ENCODE measurements at regions not wholly inside any gene's neighbourhood (a gene's known extent, or its start where the extent isn't known, plus 50 kb on each side); places are given as distances from the start of the nearest gene placed in this dataset.

DNA sequence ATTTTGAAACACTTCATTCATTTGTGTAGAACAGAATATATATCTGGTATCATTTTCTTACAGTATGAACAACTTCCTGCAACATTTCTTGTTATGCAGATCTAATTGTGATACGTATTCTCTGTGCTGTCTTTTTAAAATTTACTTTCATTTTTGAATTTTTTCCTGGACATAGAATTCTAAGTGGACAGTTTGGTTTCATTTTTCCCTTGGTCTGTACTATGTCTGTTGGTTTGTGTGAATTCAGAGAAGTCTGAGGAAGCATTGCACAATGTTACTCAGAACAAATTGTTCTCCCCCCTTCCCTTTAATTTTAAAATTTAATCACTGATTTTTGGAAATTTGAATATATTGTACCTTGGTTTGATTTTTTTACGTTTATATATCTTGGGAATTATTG, 352.5 kb upstream of the PCDH20 start:
- Histone ChIP-seq H3K4me2 (ENCODE audit: low read length) (no peak overlapping the region), H4K20me1 (ENCODE audit: control insufficient read depth, insufficient read depth, low read depth, low read length) (no peaks in the 10 kb centered on the region), H3K4me3 (ENCODE audit: low read length) (no peak overlapping the region), H3K27ac (ENCODE audit: low read depth, low read length) (no peak overlapping the region), H3K36me3 (ENCODE audit: control insufficient read depth, low read length) (no peaks in the 10 kb centered on the region), H3K9me2 (replicated peaks; ENCODE audit: control insufficient read depth, low read length) (no peaks in the 10 kb centered on the region; the same call in 1 of the 2 replicates), H3F3A (ENCODE audit: control insufficient read depth, insufficient read depth) (no peaks in the 10 kb centered on the region), H3K79me2 (ENCODE audit: control insufficient read depth, low read length) (no peaks in the 10 kb centered on the region), H3K4me1 (ENCODE audit: control insufficient read depth, low read length) (no peaks in the 10 kb centered on the region), H3K9me3 (ENCODE audit: control insufficient read depth, insufficient read depth, low read length) (no peaks in the 10 kb centered on the region), H3K27me3 (ENCODE audit: control insufficient read depth, low read length) (no peaks in the 10 kb centered on the region)
- no peak for TF ChIP-seq EZH2phosphoT487 (IDR thresholded peaks at IDR 0.05; ENCODE audit: borderline replicate concordance, low read length)
- TF ChIP-seq, protein P1, sequence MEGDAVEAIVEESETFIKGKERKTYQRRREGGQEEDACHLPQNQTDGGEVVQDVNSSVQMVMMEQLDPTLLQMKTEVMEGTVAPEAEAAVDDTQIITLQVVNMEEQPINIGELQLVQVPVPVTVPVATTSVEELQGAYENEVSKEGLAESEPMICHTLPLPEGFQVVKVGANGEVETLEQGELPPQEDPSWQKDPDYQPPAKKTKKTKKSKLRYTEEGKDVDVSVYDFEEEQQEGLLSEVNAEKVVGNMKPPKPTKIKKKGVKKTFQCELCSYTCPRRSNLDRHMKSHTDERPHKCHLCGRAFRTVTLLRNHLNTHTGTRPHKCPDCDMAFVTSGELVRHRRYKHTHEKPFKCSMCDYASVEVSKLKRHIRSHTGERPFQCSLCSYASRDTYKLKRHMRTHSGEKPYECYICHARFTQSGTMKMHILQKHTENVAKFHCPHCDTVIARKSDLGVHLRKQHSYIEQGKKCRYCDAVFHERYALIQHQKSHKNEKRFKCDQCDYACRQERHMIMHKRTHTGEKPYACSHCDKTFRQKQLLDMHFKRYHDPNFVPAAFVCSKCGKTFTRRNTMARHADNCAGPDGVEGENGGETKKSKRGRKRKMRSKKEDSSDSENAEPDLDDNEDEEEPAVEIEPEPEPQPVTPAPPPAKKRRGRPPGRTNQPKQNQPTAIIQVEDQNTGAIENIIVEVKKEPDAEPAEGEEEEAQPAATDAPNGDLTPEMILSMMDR (IDR thresholded peaks at IDR 0.05; ENCODE audit: low read depth, low read length, poor library complexity, severe bottlenecking), result no peak

DNA sequence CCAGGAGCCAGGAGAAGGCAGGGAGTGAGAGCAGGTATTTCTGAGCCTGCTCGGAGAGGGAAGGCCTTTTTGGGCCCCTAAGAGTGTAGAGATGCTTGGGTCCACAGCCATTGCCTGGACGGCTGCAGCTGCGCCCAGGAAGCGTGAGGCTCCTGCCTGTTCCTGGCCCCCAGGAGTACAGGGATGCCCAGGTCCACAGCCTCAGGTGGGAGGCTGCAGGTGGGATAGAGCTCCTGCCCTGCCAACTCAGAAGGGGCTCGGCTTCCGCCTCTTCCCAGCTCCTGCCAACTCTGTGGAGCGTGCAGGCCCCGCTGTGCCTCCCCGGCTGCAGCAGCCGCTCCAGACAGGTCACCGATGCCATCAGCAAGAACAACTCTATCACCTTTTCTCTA, 351.0 kb upstream of the PCDH20 start:
- Histone ChIP-seq H3F3A (ENCODE audit: control insufficient read depth, insufficient read depth) (no peaks in the 10 kb centered on the region), H3K4me3 (ENCODE audit: low read length) (no peak overlapping the region), H3K9me3 (ENCODE audit: control insufficient read depth, insufficient read depth, low read length) (no peaks in the 10 kb centered on the region), H3K79me2 (ENCODE audit: control insufficient read depth, low read length) (no peaks in the 10 kb centered on the region), H3K9me2 (replicated peaks; ENCODE audit: control insufficient read depth, low read length) (no peaks in the 10 kb centered on the region; the same call in 1 of the 2 replicates), H3K36me3 (ENCODE audit: control insufficient read depth, low read length) (no peaks in the 10 kb centered on the region), H3K4me2 (ENCODE audit: low read length) (no peak overlapping the region), H4K20me1 (ENCODE audit: control insufficient read depth, insufficient read depth, low read depth, low read length) (no peaks in the 10 kb centered on the region), H3K27ac (ENCODE audit: low read depth, low read length) (no peak overlapping the region), H3K4me1 (ENCODE audit: control insufficient read depth, low read length) (no peaks in the 10 kb centered on the region), H3K27me3 (ENCODE audit: control insufficient read depth, low read length) (no peaks in the 10 kb centered on the region)
- TF ChIP-seq, protein P1 (IDR thresholded peaks at IDR 0.05; ENCODE audit: low read depth, low read length, poor library complexity, severe bottlenecking), result no peak
- TF ChIP-seq EZH2phosphoT487 (IDR thresholded peaks at IDR 0.05; ENCODE audit: borderline replicate concordance, low read length), result no peak

DNA sequence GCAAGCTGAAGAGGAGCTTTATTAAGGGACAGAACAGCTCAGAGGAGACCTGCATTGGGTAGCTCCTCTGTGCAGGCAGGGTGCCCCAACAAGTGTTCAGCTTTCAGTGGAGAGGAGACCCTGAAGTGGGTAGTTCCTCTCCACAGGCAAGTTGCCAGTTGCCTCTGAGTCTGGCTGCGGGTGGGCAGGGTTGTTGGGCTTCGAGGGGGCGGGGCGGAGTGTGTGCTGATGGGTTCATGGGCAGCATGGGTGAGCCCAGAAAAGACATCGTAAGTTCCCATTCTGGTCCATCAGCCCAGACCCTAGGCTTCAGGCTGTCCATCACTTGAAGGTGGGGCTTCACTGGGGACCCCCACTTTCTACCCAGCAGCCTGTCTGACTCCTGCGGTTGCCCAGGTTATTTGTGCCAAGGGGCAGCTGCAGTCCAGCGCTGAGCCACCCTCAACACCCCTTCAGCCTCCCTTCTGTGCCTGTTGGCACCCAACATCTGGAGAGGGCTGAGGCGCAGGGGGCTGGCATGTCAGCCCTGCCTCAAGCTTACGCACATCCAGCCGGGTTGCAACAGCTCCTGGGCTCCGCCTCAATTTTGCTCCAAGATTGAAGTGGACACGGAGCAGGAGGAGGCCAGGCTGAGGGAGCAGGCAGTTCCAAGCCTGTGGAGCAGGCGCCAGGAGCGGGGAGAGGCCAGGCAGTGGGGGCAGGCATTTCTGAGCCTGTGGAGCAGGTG, 350.5 kb upstream of the PCDH20 start:
- no peaks in the 10 kb centered on the region for H3K36me3 ChIP-seq (ENCODE audit: control insufficient read depth, low read length)
- H4K20me1 ChIP-seq (ENCODE audit: control insufficient read depth, insufficient read depth, low read depth, low read length), result no peaks in the 10 kb centered on the region
- no peaks in the 10 kb centered on the region for H3F3A ChIP-seq (ENCODE audit: control insufficient read depth, insufficient read depth)
- no peaks in the 10 kb centered on the region for H3K27me3 ChIP-seq (ENCODE audit: control insufficient read depth, low read length)
- H3K4me1 ChIP-seq (ENCODE audit: control insufficient read depth, low read length), result no peaks in the 10 kb centered on the region
- H3K9me2 ChIP-seq (replicated peaks; ENCODE audit: control insufficient read depth, low read length), result no peaks in the 10 kb centered on the region; the same call in 1 of the 2 replicates
- TF ChIP-seq, protein P1 (IDR thresholded peaks at IDR 0.05; ENCODE audit: low read depth, low read length, poor library complexity, severe bottlenecking), result no peak
- no peak for TF ChIP-seq EZH2phosphoT487 (IDR thresholded peaks at IDR 0.05; ENCODE audit: borderline replicate concordance, low read length)
- H3K4me3 ChIP-seq (ENCODE audit: low read length), result no peak overlapping the region
- no peak overlapping the region for H3K4me2 ChIP-seq (ENCODE audit: low read length)
- no peak overlapping the region for H3K27ac ChIP-seq (ENCODE audit: low read depth, low read length)
- no peaks in the 10 kb centered on the region for H3K79me2 ChIP-seq (ENCODE audit: control insufficient read depth, low read length)
- no peaks in the 10 kb centered on the region for H3K9me3 ChIP-seq (ENCODE audit: control insufficient read depth, insufficient read depth, low read length)
